NCI-H82 (cell line): ENCODE measurements at regions not wholly inside any gene's neighbourhood (a gene's known extent, or its start where the extent isn't known, plus 50 kb on each side); places are given as distances from the start of the nearest gene placed in this dataset.
"Not testable (repeated sequence)": the region's sequence is repeated elsewhere in the genome, so short reads cannot be mapped to it uniquely, and the experiment has no call there.

Experiments
- DNase-seq: peaks from one replicate; lab custom pipeline; 2025; lab: John Stamatoyannopoulos, UW

- no peak for DNase-seq
Measured at GRCh38 chr10:129165076-129165720, 301.8 kb upstream of the MGMT start.

GRCh38 chr10:129165770-129166169, 301.3 kb upstream of the MGMT start:
- no peak for DNase-seq

DNA sequence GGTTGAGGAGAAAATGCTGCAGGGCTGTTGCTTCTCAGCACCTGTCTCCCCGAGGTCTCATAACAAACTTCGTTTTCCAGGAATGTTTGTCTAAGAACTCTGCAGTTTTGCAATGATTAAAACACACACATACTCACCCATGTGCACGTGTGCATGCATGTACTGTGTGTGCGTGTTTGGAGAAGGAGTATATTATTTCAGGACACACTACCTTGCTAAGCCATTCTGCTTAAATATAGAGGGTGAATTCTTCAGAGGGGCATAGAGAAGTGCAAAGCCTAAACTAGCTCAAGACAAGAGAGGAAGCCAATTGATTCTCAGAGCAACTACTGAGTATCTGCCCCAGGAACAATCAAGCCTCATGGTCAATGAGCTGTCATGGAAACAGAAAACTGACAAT, 298.4 kb upstream of the MGMT start:
- DNase-seq, result no peak

DNA sequence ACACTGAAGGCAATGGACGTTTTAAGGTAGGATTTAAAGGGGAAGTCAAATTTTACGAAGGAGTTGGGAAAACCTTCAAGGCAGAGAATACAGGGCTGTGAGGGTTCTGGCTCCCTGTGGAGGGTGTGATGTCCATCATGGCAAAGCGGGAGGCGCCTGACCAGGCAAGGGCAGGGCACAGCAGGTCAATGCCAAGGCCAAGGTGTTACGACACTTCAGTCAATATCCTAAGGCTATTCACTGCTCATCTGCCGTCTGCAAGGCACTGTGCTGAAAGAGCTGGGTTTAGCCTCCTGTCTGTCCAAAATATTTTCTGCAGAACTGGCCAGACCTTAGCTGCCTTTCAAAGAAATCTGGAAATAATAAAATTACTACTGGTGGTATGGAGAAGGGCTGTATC, 297.9 kb upstream of the MGMT start:
- DNase-seq, result no peak

DNA sequence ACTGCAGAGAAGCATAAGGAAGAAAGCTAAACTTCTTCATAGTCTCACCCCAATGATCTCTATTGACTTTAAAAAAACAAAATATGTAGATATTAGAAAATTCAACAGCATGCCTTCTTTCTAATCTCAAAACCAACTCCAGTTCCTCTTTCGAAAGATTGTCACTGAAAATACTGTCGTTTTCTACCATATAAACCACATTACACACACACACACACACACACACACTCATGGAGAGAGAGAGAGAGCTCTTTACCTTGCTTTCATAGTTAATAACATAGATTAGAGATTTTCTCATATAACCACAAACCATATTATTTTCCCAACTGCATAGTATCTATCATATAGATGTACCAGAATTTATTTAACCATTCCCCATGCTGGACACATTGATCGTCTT, 296.2 kb upstream of the MGMT start:
- no peak for DNase-seq

GRCh38 chr10:129171812-129172211, 295.2 kb upstream of the MGMT start:
- no peak for DNase-seq

GRCh38 chr10:129174232-129175014, 292.6 kb upstream of the MGMT start:
- peak; percentile 10 for DNase-seq

DNA sequence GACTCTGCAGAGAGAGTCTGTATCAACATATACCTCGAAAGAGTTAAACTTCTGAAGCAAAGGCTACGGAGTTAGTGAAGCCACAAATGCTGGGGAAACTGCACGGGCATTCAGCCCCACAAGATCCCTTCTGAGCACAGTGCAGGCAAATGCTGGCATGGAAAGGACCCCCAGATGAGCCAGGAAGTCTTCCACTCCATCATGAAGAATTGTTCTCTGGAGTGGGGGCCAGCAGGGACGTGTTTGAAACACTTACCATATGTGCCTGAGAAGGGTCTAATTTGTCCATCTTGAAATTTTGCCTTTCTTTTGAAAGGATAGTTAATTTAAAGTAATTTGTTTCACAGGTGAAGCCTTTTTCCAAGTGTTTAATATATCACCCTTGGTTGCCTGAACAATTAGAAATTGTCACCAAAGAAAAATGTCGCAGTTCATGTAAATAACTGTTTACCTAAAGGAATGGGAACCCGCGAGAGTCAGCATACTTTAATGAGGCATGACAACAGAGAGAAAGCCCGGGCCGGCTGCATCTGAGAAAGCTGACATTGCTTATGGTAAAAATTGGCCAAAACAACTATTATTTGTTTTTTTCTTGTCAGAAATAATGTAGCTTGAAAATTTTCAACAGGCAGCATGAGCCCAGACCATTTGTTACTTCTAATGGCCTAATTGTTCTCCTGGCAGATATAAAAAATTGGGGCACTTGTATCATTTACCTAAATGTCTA, 287.6 kb upstream of the MGMT start:
- DNase-seq, result no peak

- DNase-seq, result no peak
Measured at GRCh38 chr10:129179972-129180678, 286.9 kb upstream of the MGMT start.

GRCh38 chr10:129184196-129184595, 282.8 kb upstream of the MGMT start:
- no peak for DNase-seq

DNA sequence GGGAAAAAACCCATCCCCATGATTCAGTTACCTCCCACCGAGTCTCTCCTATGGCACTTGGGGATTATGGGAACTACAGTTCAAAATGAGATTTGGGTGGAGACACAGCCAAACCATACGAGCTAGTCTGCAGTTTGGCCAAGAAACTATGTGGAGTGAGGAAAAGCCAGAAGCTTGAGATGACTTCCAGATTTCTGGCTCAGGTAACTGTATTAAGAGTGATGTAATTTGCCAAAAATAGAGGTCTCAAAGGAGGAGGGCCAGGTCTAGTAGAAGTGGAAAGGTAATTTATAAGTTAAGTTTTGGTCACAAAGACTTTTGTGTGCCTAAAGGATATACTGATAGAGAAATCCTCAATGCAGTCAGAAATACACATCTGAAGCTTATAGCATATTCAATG, 279.7 kb upstream of the MGMT start:
- no peak for DNase-seq

GRCh38 chr10:129191797-129192196, 275.2 kb upstream of the MGMT start:
- DNase-seq, result no peak

GRCh38 chr10:129192344-129193128, 274.5 kb upstream of the MGMT start:
- no peak for DNase-seq

DNA sequence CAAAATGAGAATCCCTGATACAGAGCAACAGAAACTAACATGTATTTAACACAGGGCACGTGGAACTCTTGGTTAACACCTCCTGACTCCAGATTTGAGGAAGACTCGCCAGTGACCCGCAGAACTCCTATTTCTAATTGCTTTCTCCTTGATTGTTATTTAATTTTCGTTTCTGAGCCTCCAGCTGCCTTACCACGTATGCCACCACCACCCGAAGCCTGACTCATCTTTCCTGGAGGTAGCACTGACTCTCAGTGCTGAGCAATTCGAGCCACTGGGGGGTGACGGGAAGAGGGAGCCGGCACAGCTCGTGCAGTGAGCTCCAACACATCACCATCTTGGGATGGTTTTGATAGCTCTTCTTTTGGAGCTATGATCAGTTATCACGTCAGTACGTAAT, 273.9 kb upstream of the MGMT start:
- DNase-seq, result no peak

DNA sequence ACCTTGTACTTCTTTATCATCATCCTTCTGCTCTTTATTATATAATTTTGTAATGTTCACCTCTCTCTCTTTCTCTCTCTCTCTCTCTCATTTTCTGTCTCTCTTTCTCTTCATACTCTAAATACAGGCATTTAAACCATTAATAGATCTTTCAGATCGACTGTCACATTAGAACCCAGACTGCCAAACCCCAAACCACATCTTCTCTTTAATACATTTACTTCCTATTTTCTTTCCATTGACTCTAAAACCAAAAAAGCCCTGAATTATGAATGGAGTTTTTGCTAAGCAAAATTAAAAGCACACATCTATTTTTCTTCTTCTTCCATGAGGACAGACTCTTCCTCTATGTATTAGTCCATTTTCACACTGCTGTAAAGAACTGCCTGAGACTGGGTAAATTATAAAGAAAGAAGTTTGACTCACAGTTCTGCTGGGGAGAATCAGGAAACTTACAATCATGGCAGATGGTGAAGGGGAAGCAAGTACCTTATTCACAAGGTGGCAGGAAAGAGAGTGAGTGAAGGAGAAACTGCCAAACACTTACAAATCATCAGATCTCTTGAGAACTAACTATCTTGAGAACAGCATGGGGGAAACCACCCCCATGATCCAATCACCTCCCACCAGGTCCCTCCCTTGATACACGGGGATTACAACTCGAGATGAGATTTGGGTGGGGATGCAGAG, 272.7 kb upstream of the MGMT start:
- no peak for DNase-seq

- DNase-seq, result no peak
Measured at GRCh38 chr10:129199826-129200225, 267.2 kb upstream of the MGMT start.

DNA sequence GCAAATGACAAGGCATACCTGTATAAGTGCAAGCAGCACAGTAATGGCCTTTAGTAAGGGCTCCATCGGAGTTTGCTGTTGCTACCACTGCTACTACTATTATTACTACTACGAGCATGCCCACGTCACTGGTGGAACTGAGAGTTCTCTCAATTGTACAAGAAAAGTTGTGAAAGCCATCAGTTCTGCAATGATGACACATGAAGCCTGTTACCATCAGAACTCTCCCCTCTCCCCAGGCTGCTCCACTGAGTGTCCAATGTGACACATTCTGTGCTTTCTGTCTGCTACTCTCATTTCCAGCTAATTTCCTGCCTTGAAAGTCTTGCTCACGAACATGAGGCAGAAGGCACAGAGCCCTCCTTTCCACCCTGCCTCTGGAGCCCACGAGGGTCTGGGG, 263.2 kb upstream of the MGMT start:
- DNase-seq, result no peak

DNA sequence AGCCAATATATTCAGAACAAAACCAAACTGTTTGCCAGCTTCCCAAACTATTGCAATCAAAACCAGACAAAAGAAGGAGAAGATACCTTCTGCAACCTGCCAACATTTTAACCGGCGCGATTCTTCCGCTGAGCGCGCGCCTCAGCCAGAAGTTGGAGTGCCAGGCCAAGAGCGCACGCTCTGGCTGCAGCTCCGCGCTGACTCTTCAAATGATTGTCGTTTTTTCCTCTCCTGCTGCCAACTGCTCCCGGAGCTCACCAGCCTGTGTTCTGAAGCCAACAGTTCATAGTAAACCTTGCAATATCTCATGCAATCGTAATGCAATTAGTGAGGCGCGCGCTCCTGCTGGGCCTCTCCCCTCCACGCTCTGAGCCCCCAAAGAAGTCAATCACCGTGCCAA, 259.7 kb upstream of the MGMT start:
- DNase-seq, result no peak

GRCh38 chr10:129210876-129211275, 256.2 kb upstream of the MGMT start:
- no peak for DNase-seq

GRCh38 chr10:129213256-129213655, 253.8 kb upstream of the MGMT start:
- DNase-seq, result no peak

DNA sequence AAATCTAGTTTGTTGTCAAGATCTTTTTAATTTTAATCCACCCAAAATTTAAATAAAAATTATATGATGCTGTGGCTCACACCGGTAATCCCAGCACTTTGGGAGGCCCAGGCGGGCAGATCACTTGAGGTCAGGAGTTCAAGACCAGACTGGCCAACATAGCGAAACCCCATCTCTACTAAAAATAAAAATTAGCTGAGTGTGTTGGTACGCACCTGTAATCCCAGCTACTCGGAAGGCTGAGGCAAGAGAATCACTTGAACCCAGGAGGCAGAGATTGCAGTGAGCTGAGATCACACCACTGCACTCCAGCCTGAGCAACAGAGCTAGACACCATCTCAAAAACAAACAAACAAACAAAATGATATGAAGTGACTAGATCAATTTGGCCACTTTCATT, 253.0 kb upstream of the MGMT start:
- not testable (repeated sequence) for DNase-seq
